RWPE2 (cell line): ENCODE measurements at regions not wholly inside any gene's neighbourhood (a gene's known extent, or its start where the extent isn't known, plus 50 kb on each side); places are given as distances from the start of the nearest gene placed in this dataset.
A peak's percentile ranks its signal among the peaks of the same experiment; 100 is the strongest.

Source experiments
- ATAC-seq: fragments of 200-7000 bp; cut with Tn5 transposase; 3 replicates; pipeline ENCODE4 v1.9.1; 2021; ENCODE audit warnings: low read depth
- DNase-seq: peaks from one replicate; pipeline ENCODE4 v3.0.0-alpha.2; 2020; ENCODE audit warnings: low spot score
- H3K27ac ChIP-seq: fragments of 450-650 bp; 2 replicates; pipeline ENCODE4 v1.5.1; 2017; ENCODE audit warnings: mild to moderate bottlenecking; ENCODE audit not compliant: poor library complexity, severe bottlenecking
- H3K27me3 ChIP-seq: fragments of 250-450 bp; sonication (Bioruptor Pico); 2 replicates; pipeline ENCODE4 v1.5.1; 2021; ENCODE audit warnings: mild to moderate bottlenecking, moderate library complexity; ENCODE audit not compliant: insufficient read depth, poor library complexity, severe bottlenecking
- H3K36me3 ChIP-seq: fragments of 250-450 bp; sonication (Bioruptor Pico); 2 replicates; pipeline ENCODE4 v1.5.1; 2020; ENCODE audit warnings: low read depth, mild to moderate bottlenecking, moderate library complexity
- H3K4me1 ChIP-seq: fragments of 250-450 bp; sonication (Bioruptor Pico); 2 replicates; pipeline ENCODE4 v1.5.1; 2021; ENCODE audit warnings: mild to moderate bottlenecking, moderate library complexity; ENCODE audit not compliant: insufficient read depth, poor library complexity, severe bottlenecking
- H3K4me3 ChIP-seq: fragments of 250-450 bp; sonication (Bioruptor Pico); 2 replicates; pipeline ENCODE4 v1.5.1; 2021; ENCODE audit warnings: mild to moderate bottlenecking, moderate library complexity; ENCODE audit not compliant: severe bottlenecking
- H3K9me3 ChIP-seq: fragments of 250-450 bp; sonication (Bioruptor Pico); 2 replicates; pipeline ENCODE4 v1.5.1; 2021; ENCODE audit warnings: mild to moderate bottlenecking, moderate library complexity; ENCODE audit not compliant: severe bottlenecking
- CTCF ChIP-seq: fragments of 450-650 bp; IDR thresholded peaks from one replicate; pipeline ENCODE4 v1.5.1; 2017; ENCODE audit warnings: mild to moderate bottlenecking, moderate library complexity; ENCODE audit not compliant: poor library complexity, severe bottlenecking

- H3K9me3 ChIP-seq, result no peaks in the 10 kb centered on the region
- no peaks in the 10 kb centered on the region for H3K36me3 ChIP-seq
- H3K27ac ChIP-seq, result no peak overlapping the region
- ATAC-seq, result no peak
- H3K4me3 ChIP-seq, result no peak overlapping the region
- no peak for DNase-seq
- no peaks in the 10 kb centered on the region for H3K4me1 ChIP-seq
- no peak for TF ChIP-seq CTCF
- H3K27me3 ChIP-seq, result no peaks in the 10 kb centered on the region
Observed at GRCh38 chr1:5670590-5671350, 321.5 kb downstream of the NPHP4 start.

GRCh38 chr1:5667513-5668325 is 324.5 kb downstream of the NPHP4 start:
- no peaks in the 10 kb centered on the region for H3K27me3 ChIP-seq
- peak; percentile 59 for ATAC-seq
- no peak for DNase-seq
- H3K4me1 ChIP-seq, result no peaks in the 10 kb centered on the region
- H3K27ac ChIP-seq, result no peak overlapping the region
- H3K9me3 ChIP-seq, result no peaks in the 10 kb centered on the region
- TF ChIP-seq CTCF, result no peak
- no peaks in the 10 kb centered on the region for H3K36me3 ChIP-seq
- no peak overlapping the region for H3K4me3 ChIP-seq

GRCh38 chr1:5664906-5665875 is 327.0 kb downstream of the NPHP4 start:
- no peaks in the 10 kb centered on the region for H3K9me3 ChIP-seq
- no peak overlapping the region for H3K4me3 ChIP-seq
- H3K27ac ChIP-seq, result no peak overlapping the region
- no peak for ATAC-seq
- no peaks in the 10 kb centered on the region for H3K27me3 ChIP-seq
- no peak for TF ChIP-seq CTCF
- no peaks in the 10 kb centered on the region for H3K4me1 ChIP-seq
- H3K36me3 ChIP-seq, result no peaks in the 10 kb centered on the region
- DNase-seq, result no peak

- no peak overlapping the region for H3K27ac ChIP-seq
- no peak for ATAC-seq
Observed at GRCh38 chr1:5664081-5664768, 328.0 kb downstream of the NPHP4 start.

More at GRCh38 chr1:5664081-5664768, 328.0 kb downstream of the NPHP4 start:
- Histone ChIP-seq H3K4me1 (no peaks in the 10 kb centered on the region), H3K36me3 (no peaks in the 10 kb centered on the region), H3K9me3 (no peaks in the 10 kb centered on the region), H3K27me3 (no peaks in the 10 kb centered on the region), H3K4me3 (no peak overlapping the region)
- no peak for TF ChIP-seq CTCF
- no peak for DNase-seq
